Stimulated activated effector memory CD8-positive, alpha-beta T cell treated with anti-CD3 and anti-CD28 coated beads, Interleukin-12 subunit alpha, Interleukin-12 subunit beta, amount 100 ng/mL, for 72 hours (primary cell): ENCODE measurements at regions not wholly inside any gene's neighbourhood (a gene's known extent, or its start where the extent isn't known, plus 50 kb on each side); places are given as distances from the start of the nearest gene placed in this dataset.

Source experiments
- ATAC-seq: fragments of 150-1000 bp; cut with Tn5 transposase; 2 replicates; pipeline ENCODE4 v1.10.0; 2021
- DNase-seq, 2 donors: peaks; one replicate each; pipeline ENCODE4 v3.0.0; 2021 to 2022; ENCODE audit warnings: low spot score in 2 of 2
- H3K27ac Mint-ChIP-seq: one replicate; pipeline ENCODE4 v1.8.0; 2022; ENCODE audit warnings: mild to moderate bottlenecking, mixed read lengths
- H3K36me3 Mint-ChIP-seq: one replicate; pipeline ENCODE4 v1.8.0; 2022; ENCODE audit warnings: mild to moderate bottlenecking, mixed read lengths
- H3K4me1 Mint-ChIP-seq: one replicate; pipeline ENCODE4 v1.8.0; 2022; ENCODE audit warnings: mixed read lengths
- H3K4me3 Mint-ChIP-seq: one replicate; pipeline ENCODE4 v1.8.0; 2022; ENCODE audit warnings: mild to moderate bottlenecking, mixed read lengths
- H3K9me3 Mint-ChIP-seq: one replicate; pipeline ENCODE4 v1.8.0; 2022; ENCODE audit warnings: mixed read lengths

DNA sequence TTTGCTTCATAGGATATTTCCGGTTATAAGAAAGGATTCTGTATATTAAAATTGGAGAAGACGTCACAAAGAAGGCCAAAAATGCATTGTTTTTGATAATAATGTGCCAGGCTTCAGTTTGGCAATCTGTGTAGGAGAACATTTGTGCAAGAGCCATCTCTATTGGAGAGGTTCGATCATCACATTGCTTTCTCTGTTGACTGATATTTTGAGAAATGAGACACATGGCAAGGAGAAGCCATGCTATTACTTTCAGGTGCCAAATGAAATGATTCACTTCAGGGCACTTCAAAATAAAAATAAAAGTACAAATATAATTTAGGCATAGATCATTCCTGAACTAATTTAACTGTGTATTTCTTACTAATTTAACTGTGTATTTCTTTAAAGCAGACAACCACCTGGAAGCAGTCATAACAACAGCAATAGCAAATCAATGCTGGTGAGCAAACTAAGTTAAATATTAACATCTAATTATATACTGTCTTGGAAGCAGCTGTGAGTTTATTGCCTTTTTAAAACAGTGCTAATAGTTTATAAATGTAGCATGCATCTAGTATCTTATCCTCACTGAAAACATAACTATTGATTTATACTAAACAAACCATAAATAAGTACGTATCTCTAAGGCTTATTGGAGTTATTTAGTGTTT is 50.2 kb upstream of the CHST9 start:
- H3K27ac Mint-ChIP-seq = no peak overlapping the region

More for the DNA sequence above, 50.2 kb upstream of the CHST9 start:
- Mint-ChIP-seq H3K36me3 (no peaks in the 10 kb centered on the region), H3K4me3 (no peak overlapping the region), H3K9me3 (peaks cover 15% of the 10 kb centered on the region), H3K4me1 (no peaks in the 10 kb centered on the region)
- ATAC-seq (no peak), DNase-seq (no peak)
